Neural cell (in vitro differentiated cells): ENCODE measurements at regions not wholly inside any gene's neighbourhood (a gene's known extent, or its start where the extent isn't known, plus 50 kb on each side); places are given as distances from the start of the nearest gene placed in this dataset.

ENCODE experiments used
- H2AFZ ChIP-seq: fragments of 200-600, 300-800 bp; sonication (generic), shearing (Covaris generic); 2 replicates; pipeline ENCODE4 v1.6.0; 2014; ENCODE audit warnings: low read depth, mild to moderate bottlenecking, antibody characterized with exemption, low read length, moderate library complexity
- H3F3A ChIP-seq: fragments of 200-600 bp; shearing (Covaris generic); 2 replicates; pipeline ENCODE4 v1.6.1; 2016; ENCODE audit warnings: mild to moderate bottlenecking, moderate library complexity, mixed read lengths, antibody characterized with exemption, low read length; ENCODE audit not compliant: insufficient read depth, poor library complexity, severe bottlenecking
- H3K27ac ChIP-seq: fragments of 200-600, 300-800 bp; sonication (generic), shearing (Covaris generic); 2 replicates; pipeline ENCODE4 v1.5.1; 2014; ENCODE audit warnings: mild to moderate bottlenecking, low read length, moderate library complexity
- H3K27me3 ChIP-seq: fragments of 300-800, 200-600 bp; sonication (generic), shearing (Covaris generic); 2 replicates; pipeline ENCODE4 v1.6.0; 2014; ENCODE audit warnings: mild to moderate bottlenecking, low read depth, low read length, moderate library complexity; ENCODE audit not compliant: insufficient read depth
- H3K36me3 ChIP-seq: fragments of 300-800, 200-600 bp; sonication (generic), shearing (Covaris generic); 2 replicates; pipeline ENCODE4 v1.5.1; 2014; ENCODE audit warnings: mild to moderate bottlenecking, antibody characterized with exemption, low read length, moderate library complexity; ENCODE audit not compliant: insufficient read depth
- H3K4me2 ChIP-seq: fragments of 300-800, 200-600 bp; sonication (generic), shearing (Covaris generic); 2 replicates; pipeline ENCODE4 v1.6.0; 2014; ENCODE audit warnings: mild to moderate bottlenecking, low read length
- H3K4me3 ChIP-seq: fragments of 300-800, 200-600 bp; sonication (generic), shearing (Covaris generic); 2 replicates; pipeline ENCODE4 v1.5.1; 2014; ENCODE audit warnings: mild to moderate bottlenecking, low read length, moderate library complexity
- H3K79me2 ChIP-seq: fragments of 200-600 bp; shearing (Covaris generic); replicated peaks from 2 replicates; pipeline ENCODE4 v1.6.0; 2014; ENCODE audit warnings: mild to moderate bottlenecking, low read length, moderate library complexity; ENCODE audit not compliant: insufficient read depth
- H3K9ac ChIP-seq: fragments of 300-800, 200-600 bp; sonication (generic), shearing (Covaris generic); 2 replicates; pipeline ENCODE4 v1.6.1; 2016; ENCODE audit warnings: mild to moderate bottlenecking, low read length, mixed read lengths
- H3K9me2 ChIP-seq: fragments of 200-600 bp; shearing (Covaris generic); 2 replicates; pipeline ENCODE4 v1.6.1; 2016; ENCODE audit warnings: mild to moderate bottlenecking, low read length, mixed read lengths; ENCODE audit not compliant: insufficient read depth
- H3K9me3 ChIP-seq: fragments of 200-600, 300-800 bp; sonication (generic), shearing (Covaris generic); 2 replicates; pipeline ENCODE4 v1.6.1; 2016; ENCODE audit warnings: mild to moderate bottlenecking, mixed run types, low read length, moderate library complexity, mixed read lengths
- H4K20me1 ChIP-seq: fragments of 200-600 bp; shearing (Covaris generic); 2 replicates; pipeline ENCODE4 v1.6.1; 2016; ENCODE audit warnings: mild to moderate bottlenecking, mixed run types; ENCODE audit not compliant: insufficient read depth
- CTCF ChIP-seq: fragments of 450-650 bp; IDR thresholded peaks from 2 replicates; pipeline ENCODE4 v1.5.1; 2014; ENCODE audit warnings: antibody characterized with exemption, mild to moderate bottlenecking, moderate library complexity; ENCODE audit not compliant: poor library complexity, severe bottlenecking
- EP300 ChIP-seq: fragments of 450-650 bp; conservative IDR thresholded peaks from 2 replicates; pipeline ENCODE4 v1.6.1; 2014; ENCODE audit warnings: antibody characterized with exemption, mild to moderate bottlenecking, moderate library complexity; ENCODE audit not compliant: poor library complexity, severe bottlenecking
- EZH2 ChIP-seq: fragments of 200-600, 300-800 bp; shearing (Covaris generic), sonication (generic); IDR thresholded peaks from 2 replicates; pipeline ENCODE4 v1.6.1; 2014; ENCODE audit warnings: antibody characterized with exemption, low read length, borderline replicate concordance, mild to moderate bottlenecking; ENCODE audit not compliant: insufficient read depth, poor library complexity, severe bottlenecking
- MXI1 ChIP-seq: fragments of 450-650 bp; conservative IDR thresholded peaks from 2 replicates; pipeline ENCODE4 v1.6.1; 2014; ENCODE audit warnings: antibody characterized with exemption, mild to moderate bottlenecking; ENCODE audit not compliant: poor library complexity, severe bottlenecking
- POLR2AphosphoS5 ChIP-seq: IDR thresholded peaks from 2 replicates; pipeline ENCODE4 v1.6.1; 2012
- RAD21 ChIP-seq: fragments of 450-650 bp; conservative IDR thresholded peaks from 2 replicates; pipeline ENCODE4 v1.6.1; 2014; ENCODE audit warnings: antibody characterized with exemption, mild to moderate bottlenecking, moderate library complexity
- REST ChIP-seq: IDR thresholded peaks from 2 replicates; pipeline ENCODE4 v1.6.1; 2012; ENCODE audit warnings: borderline replicate concordance
- SMC3 ChIP-seq: fragments of 450-650 bp; conservative IDR thresholded peaks from 2 replicates; pipeline ENCODE4 v1.6.1; 2014; ENCODE audit warnings: antibody characterized with exemption, mild to moderate bottlenecking, moderate library complexity; ENCODE audit not compliant: poor library complexity
- TAF1 ChIP-seq: IDR thresholded peaks from 2 replicates; pipeline ENCODE4 v1.6.1; 2012; ENCODE audit warnings: low read depth

GRCh38 chr3:30964612-30965011 lies 70.2 kb upstream of the GADL1 start:
- H3K4me3 ChIP-seq, result no peak overlapping the region
- H2AFZ ChIP-seq, result no peak overlapping the region

GRCh38 chr3:30966896-30967295 lies 72.4 kb upstream of the GADL1 start:
- no peaks in the 10 kb centered on the region for H4K20me1 ChIP-seq
- no peaks in the 10 kb centered on the region for H3K27me3 ChIP-seq
- no peaks in the 10 kb centered on the region for H3K79me2 ChIP-seq
- H3K9me2 ChIP-seq, result no peaks in the 10 kb centered on the region
- H3K36me3 ChIP-seq, result no peaks in the 10 kb centered on the region
- H3K4me2 ChIP-seq, result no peak overlapping the region
- H2AFZ ChIP-seq, result no peak overlapping the region
- H3K27ac ChIP-seq, result no peak overlapping the region
- H3K4me3 ChIP-seq, result no peak overlapping the region
- H3K9me3 ChIP-seq, result no peaks in the 10 kb centered on the region
- no peak overlapping the region for H3K9ac ChIP-seq
- no peaks in the 10 kb centered on the region for H3F3A ChIP-seq
- no peak for TF ChIP-seq EP300
- no peak for TF ChIP-seq SMC3
- TF ChIP-seq REST, result no peak
- no peak for TF ChIP-seq MXI1
- no peak for TF ChIP-seq EZH2
- no peak for TF ChIP-seq CTCF

More at GRCh38 chr3:30964612-30965011, 70.2 kb upstream of the GADL1 start:
- Histone ChIP-seq H3K4me2 (no peak overlapping the region), H3K9ac (no peak overlapping the region), H3K36me3 (no peaks in the 10 kb centered on the region), H3K9me2 (no peaks in the 10 kb centered on the region), H3K27me3 (no peaks in the 10 kb centered on the region), H3F3A (no peaks in the 10 kb centered on the region), H3K27ac (no peak overlapping the region), H3K79me2 (no peaks in the 10 kb centered on the region), H4K20me1 (no peaks in the 10 kb centered on the region), H3K9me3 (no peaks in the 10 kb centered on the region)
- TF ChIP-seq EP300 (no peak), REST (no peak), MXI1 (no peak), EZH2 (no peak), RAD21 (no peak), TAF1 (no peak), SMC3 (no peak), CTCF (no peak), POLR2AphosphoS5 (no peak)
